ENCODE measurements at regions not wholly inside any gene's neighbourhood (a gene's known extent, or its start where the extent isn't known, plus 50 kb on each side); places are given as distances from the start of the nearest gene placed in this dataset.
"Not testable (repeated sequence)": the region's sequence is repeated elsewhere in the genome, so short reads cannot be mapped to it uniquely, and the experiment has no call there.

DNA sequence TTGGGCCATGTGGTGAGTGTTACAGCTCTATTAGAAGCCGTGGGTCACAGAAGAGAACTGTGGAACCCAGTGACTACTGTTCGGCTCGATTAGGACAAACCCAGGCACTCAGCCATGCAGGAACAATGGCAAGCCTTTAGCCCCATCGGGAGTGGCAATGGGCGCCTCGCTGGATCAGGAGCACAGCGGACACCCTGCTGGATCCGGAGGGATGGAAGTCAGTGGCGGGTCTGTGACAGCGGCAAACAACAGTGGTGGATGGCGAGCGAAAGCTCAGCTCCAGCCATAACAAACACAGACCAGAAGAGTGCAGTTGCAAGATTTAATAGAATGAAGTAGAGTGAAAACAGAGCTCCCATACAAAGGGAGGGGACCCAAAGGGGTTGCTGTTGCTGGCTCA, 297.8 kb downstream of the ZPLD1 start:
- TF ChIP-seq, protein P1, sequence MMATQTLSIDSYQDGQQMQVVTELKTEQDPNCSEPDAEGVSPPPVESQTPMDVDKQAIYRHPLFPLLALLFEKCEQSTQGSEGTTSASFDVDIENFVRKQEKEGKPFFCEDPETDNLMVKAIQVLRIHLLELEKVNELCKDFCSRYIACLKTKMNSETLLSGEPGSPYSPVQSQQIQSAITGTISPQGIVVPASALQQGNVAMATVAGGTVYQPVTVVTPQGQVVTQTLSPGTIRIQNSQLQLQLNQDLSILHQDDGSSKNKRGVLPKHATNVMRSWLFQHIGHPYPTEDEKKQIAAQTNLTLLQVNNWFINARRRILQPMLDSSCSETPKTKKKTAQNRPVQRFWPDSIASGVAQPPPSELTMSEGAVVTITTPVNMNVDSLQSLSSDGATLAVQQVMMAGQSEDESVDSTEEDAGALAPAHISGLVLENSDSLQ (IDR thresholded peaks at IDR 0.05) = not testable (repeated sequence)
- not testable (repeated sequence) for TF ChIP-seq L3MBTL2 (conservative IDR thresholded peaks at IDR 0.05); FOXM1 (IDR thresholded peaks at IDR 0.05; ENCODE audit: borderline replicate concordance); SP1 (IDR thresholded peaks at IDR 0.05); FOXA1 (IDR thresholded peaks at IDR 0.05); ELF4 (IDR thresholded peaks at IDR 0.05); TARDBP (IDR thresholded peaks at IDR 0.05); ARNT (IDR thresholded peaks at IDR 0.05); LEF1 (IDR thresholded peaks at IDR 0.05; ENCODE audit: borderline replicate concordance); NFRKB (IDR thresholded peaks at IDR 0.05); BHLHE40 (IDR thresholded peaks at IDR 0.05; ENCODE audit: borderline replicate concordance); SUZ12 (IDR thresholded peaks at IDR 0.05)

Data from HEK293T (cell line).